ENCODE measurements at regions not wholly inside any gene's neighbourhood (a gene's known extent, or its start where the extent isn't known, plus 50 kb on each side); places are given as distances from the start of the nearest gene placed in this dataset.

GRCh38 chr10:4399556-4399955 lies 426.5 kb upstream of the AKR1E2 start:
- Histone ChIP-seq H3K27ac (ENCODE audit: low read depth in 1 of 2, low read length in 2 of 2) (no peak overlapping the region), H3K27me3 (ENCODE audit: control insufficient read depth in 4 of 4, insufficient read depth in 4 of 4, low read length in 3 of 4) (peaks cover 0 to 2% (median 0%) of the 10 kb centered on the region in 4 donors), H3K9me3 (ENCODE audit: control insufficient read depth in 4 of 4, low read length in 3 of 4) (no peaks in the 10 kb centered on the region), H3K9ac (ENCODE audit: low read depth in 1 of 2, low read length in 2 of 2) (no peak overlapping the region), H3K4me3 (ENCODE audit: low read depth in 1 of 3, low read length in 3 of 3) (no peak overlapping the region), H3K36me3 (ENCODE audit: control insufficient read depth in 4 of 4, insufficient read depth in 3 of 4, low read depth in 1 of 4, low read length in 3 of 4) (no peaks in the 10 kb centered on the region), H3K4me1 (ENCODE audit: control insufficient read depth in 4 of 4, insufficient read depth in 4 of 4, low read length in 3 of 4) (no peaks in the 10 kb centered on the region)
- no peak for TF ChIP-seq RAD21 (IDR thresholded peaks at IDR 0.05)
- no peak for TF ChIP-seq HNF4A (conservative IDR thresholded peaks at IDR 0.05)
- no peak for TF ChIP-seq SP1 (IDR thresholded peaks at IDR 0.05)
- no peak for TF ChIP-seq JUND (IDR thresholded peaks at IDR 0.05)
- no peak for TF ChIP-seq FOXA1 (IDR thresholded peaks at IDR 0.05)
- no peak for TF ChIP-seq ATF3 (IDR thresholded peaks at IDR 0.05)
- TF ChIP-seq FOXA2 (IDR thresholded peaks at IDR 0.05), result no peak
- no peak for DNase-seq (ENCODE audit: low spot score)
- 79% methylated on average over 3 of the region's 3 CpGs for WGBS

- no peak overlapping the region for H3K4me3 ChIP-seq (ENCODE audit: low read depth in 1 of 3, low read length in 3 of 3)
- 87% methylated on average over 3 of the region's 3 CpGs for WGBS
- no peaks in the 10 kb centered on the region for H3K36me3 ChIP-seq (ENCODE audit: control insufficient read depth in 4 of 4, insufficient read depth in 3 of 4, low read depth in 1 of 4, low read length in 3 of 4)
- H3K27ac ChIP-seq (ENCODE audit: low read depth in 1 of 2, low read length in 2 of 2), result no peak overlapping the region
- TF ChIP-seq NR2F2 (IDR thresholded peaks at IDR 0.05), result no peak
- no peak for TF ChIP-seq ATF3 (IDR thresholded peaks at IDR 0.05)
- TF ChIP-seq, protein P1, sequence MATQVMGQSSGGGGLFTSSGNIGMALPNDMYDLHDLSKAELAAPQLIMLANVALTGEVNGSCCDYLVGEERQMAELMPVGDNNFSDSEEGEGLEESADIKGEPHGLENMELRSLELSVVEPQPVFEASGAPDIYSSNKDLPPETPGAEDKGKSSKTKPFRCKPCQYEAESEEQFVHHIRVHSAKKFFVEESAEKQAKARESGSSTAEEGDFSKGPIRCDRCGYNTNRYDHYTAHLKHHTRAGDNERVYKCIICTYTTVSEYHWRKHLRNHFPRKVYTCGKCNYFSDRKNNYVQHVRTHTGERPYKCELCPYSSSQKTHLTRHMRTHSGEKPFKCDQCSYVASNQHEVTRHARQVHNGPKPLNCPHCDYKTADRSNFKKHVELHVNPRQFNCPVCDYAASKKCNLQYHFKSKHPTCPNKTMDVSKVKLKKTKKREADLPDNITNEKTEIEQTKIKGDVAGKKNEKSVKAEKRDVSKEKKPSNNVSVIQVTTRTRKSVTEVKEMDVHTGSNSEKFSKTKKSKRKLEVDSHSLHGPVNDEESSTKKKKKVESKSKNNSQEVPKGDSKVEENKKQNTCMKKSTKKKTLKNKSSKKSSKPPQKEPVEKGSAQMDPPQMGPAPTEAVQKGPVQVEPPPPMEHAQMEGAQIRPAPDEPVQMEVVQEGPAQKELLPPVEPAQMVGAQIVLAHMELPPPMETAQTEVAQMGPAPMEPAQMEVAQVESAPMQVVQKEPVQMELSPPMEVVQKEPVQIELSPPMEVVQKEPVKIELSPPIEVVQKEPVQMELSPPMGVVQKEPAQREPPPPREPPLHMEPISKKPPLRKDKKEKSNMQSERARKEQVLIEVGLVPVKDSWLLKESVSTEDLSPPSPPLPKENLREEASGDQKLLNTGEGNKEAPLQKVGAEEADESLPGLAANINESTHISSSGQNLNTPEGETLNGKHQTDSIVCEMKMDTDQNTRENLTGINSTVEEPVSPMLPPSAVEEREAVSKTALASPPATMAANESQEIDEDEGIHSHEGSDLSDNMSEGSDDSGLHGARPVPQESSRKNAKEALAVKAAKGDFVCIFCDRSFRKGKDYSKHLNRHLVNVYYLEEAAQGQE (IDR thresholded peaks at IDR 0.05), result no peak
- no peak for TF ChIP-seq RAD21 (IDR thresholded peaks at IDR 0.05)
- no peak for TF ChIP-seq HNF4A (conservative IDR thresholded peaks at IDR 0.05)
- no peak for TF ChIP-seq EGR1 (IDR thresholded peaks at IDR 0.05; ENCODE audit: low read depth in 2 of 2)
- TF ChIP-seq CTCF (IDR thresholded peaks at IDR 0.05; ENCODE audit: low read depth, low read length, missing input control), result no peak
- no peak for TF ChIP-seq HNF4G (IDR thresholded peaks at IDR 0.05)
- no peak for TF ChIP-seq FOXA2 (IDR thresholded peaks at IDR 0.05)
- no peak for TF ChIP-seq SP1 (IDR thresholded peaks at IDR 0.05)
- TF ChIP-seq, protein P2, sequence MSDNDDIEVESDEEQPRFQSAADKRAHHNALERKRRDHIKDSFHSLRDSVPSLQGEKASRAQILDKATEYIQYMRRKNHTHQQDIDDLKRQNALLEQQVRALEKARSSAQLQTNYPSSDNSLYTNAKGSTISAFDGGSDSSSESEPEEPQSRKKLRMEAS (IDR thresholded peaks at IDR 0.05), result no peak
- no peak for TF ChIP-seq GABPA (IDR thresholded peaks at IDR 0.05 in 1 of 2, conservative IDR thresholded peaks at IDR 0.05 in 1 of 2)
- no peak for TF ChIP-seq YY1 (IDR thresholded peaks at IDR 0.05)
- TF ChIP-seq TAF1 (conservative IDR thresholded peaks at IDR 0.05), result no peak
- no peak for TF ChIP-seq RXRA (IDR thresholded peaks at IDR 0.05)
- no peak overlapping the region for H3K9ac ChIP-seq (ENCODE audit: low read depth in 1 of 2, low read length in 2 of 2)
- no peaks in the 10 kb centered on the region for H3K9me3 ChIP-seq (ENCODE audit: control insufficient read depth in 4 of 4, low read length in 3 of 4)
- H3K4me1 ChIP-seq (ENCODE audit: control insufficient read depth in 4 of 4, insufficient read depth in 4 of 4, low read length in 3 of 4), result no peaks in the 10 kb centered on the region
- no peak for DNase-seq (ENCODE audit: low spot score)
- H3K27me3 ChIP-seq (ENCODE audit: control insufficient read depth in 4 of 4, insufficient read depth in 4 of 4, low read length in 3 of 4), result peaks cover 0 to 2% (median 0%) of the 10 kb centered on the region in 4 donors
These were observed 427.4 kb upstream of the AKR1E2 start for GRCh38 chr10:4398602-4399001.

All from liver (tissue), 8 donors.